GM12873 (cell line): ENCODE measurements at regions not wholly inside any gene's neighbourhood (a gene's known extent, or its start where the extent isn't known, plus 50 kb on each side); places are given as distances from the start of the nearest gene placed in this dataset.

Source experiments
- CTCF ChIP-seq: IDR thresholded peaks from 2 replicates; pipeline ENCODE4 v1.5.1; 2012; ENCODE audit warnings: low read depth, mild to moderate bottlenecking, moderate library complexity, low read length, control low read depth; ENCODE audit not compliant: insufficient read depth; ENCODE audit errors: missing control alignments

GRCh38 chr13:68078469-68078868, 848.3 kb upstream of the PCDH9 start:
- TF ChIP-seq CTCF, result no peak

GRCh38 chr13:68076046-68076445, 845.9 kb upstream of the PCDH9 start:
- TF ChIP-seq CTCF, result no peak

GRCh38 chr13:68066879-68067513, 836.9 kb upstream of the PCDH9 start:
- TF ChIP-seq CTCF, result no peak

DNA sequence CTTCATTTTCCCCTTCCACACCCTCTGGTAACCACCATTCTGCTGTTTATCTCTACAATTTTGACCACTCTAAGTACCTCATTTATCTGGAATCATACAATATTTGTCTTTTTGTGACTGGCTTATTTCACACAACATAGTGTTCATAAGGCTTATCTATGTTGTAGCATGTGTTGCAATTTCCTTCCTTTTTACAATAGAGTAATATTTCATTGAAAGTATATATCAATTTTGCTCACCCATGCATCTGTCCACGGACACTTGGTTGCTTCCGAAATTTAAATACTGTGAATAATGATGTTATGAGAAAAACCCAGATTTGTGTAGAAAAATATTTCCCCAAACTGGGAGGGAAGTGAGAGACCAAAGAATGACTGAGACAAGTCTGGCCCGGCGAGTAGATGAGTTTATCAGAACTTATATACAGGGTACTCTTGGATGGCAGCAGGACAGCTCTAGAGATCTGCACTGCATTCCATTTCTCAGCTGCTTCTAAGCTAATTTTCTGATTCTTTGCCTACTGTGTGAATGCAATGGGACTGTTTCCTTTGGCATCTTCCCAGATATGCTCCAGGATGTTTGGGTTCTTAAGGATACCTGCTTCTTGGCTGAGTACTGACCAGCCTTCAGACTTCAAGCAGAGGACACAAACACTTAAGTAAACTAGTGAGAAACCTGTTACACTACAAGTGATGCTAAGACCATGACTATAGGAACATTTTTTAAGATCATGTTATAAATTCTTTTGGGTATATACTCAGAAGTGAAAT, 834.0 kb upstream of the PCDH9 start:
- no peak for TF ChIP-seq CTCF

DNA sequence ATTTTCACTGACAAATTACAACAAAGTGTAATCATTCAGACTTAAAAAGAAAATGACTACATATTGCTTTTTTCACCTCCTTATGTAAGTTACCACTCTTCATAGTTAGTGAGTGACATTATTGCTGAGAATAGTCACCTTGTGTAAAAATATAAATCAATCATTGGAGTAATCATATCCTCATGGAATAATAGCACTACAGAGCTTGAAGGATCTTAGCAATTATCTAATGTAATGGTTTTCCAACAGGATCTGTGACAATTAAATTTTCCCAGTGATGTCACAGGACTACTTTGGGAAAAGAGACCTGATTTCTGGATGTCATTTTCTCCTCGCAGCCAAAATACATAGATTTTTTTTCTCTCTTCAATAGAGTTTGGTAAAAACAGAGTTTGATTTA, 833.0 kb upstream of the PCDH9 start:
- TF ChIP-seq CTCF, result no peak

- TF ChIP-seq CTCF, result no peak
Measured at GRCh38 chr13:68057836-68058235, 827.7 kb upstream of the PCDH9 start.

GRCh38 chr13:68056816-68057710, 826.9 kb upstream of the PCDH9 start:
- no peak for TF ChIP-seq CTCF
